OCI-LY3 (cell line): ENCODE measurements at regions not wholly inside any gene's neighbourhood (a gene's known extent, or its start where the extent isn't known, plus 50 kb on each side); places are given as distances from the start of the nearest gene placed in this dataset.

Experiments
- EZH2phosphoT487 ChIP-seq: fragments of 200-600 bp; shearing (Covaris generic); IDR thresholded peaks from 2 replicates; pipeline ENCODE4 v1.6.1; 2018; ENCODE audit warnings: antibody characterized with exemption, mixed run types, low read depth
- TF ChIP-seq, protein P1 (sequence below): fragments of 200-600, 300-600 bp; sonication (generic); IDR thresholded peaks from 2 replicates; pipeline ENCODE4 v1.5.1; 2014; ENCODE audit warnings: antibody characterized with exemption, low read length, low read depth

DNA sequence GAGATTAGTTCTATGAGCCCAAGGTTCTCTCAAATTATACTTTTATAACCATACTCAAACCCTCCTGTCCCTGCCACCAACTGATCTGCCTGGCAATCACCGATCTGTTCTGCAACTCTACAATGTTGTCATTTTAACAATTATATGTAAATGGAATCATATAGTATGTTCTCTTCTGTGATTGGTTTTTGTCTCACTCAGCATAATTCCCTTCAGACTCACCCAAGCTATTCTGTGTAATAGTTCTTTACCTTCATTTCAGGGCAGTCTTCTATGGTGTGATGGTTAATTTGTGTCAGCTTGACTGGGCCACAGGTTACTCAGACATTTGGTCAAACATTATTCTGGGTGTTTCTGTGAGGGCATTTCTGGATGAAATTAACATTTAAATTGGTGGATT is 181.9 kb upstream of the CXCL12 start:
- TF ChIP-seq, protein P1, sequence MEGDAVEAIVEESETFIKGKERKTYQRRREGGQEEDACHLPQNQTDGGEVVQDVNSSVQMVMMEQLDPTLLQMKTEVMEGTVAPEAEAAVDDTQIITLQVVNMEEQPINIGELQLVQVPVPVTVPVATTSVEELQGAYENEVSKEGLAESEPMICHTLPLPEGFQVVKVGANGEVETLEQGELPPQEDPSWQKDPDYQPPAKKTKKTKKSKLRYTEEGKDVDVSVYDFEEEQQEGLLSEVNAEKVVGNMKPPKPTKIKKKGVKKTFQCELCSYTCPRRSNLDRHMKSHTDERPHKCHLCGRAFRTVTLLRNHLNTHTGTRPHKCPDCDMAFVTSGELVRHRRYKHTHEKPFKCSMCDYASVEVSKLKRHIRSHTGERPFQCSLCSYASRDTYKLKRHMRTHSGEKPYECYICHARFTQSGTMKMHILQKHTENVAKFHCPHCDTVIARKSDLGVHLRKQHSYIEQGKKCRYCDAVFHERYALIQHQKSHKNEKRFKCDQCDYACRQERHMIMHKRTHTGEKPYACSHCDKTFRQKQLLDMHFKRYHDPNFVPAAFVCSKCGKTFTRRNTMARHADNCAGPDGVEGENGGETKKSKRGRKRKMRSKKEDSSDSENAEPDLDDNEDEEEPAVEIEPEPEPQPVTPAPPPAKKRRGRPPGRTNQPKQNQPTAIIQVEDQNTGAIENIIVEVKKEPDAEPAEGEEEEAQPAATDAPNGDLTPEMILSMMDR: no peak
- TF ChIP-seq EZH2phosphoT487: no peak
